Tibial artery (tissue), 4 donors: ENCODE measurements at regions not wholly inside any gene's neighbourhood (a gene's known extent, or its start where the extent isn't known, plus 50 kb on each side); places are given as distances from the start of the nearest gene placed in this dataset.
A peak's percentile ranks its signal among the peaks of the same experiment; 100 is the strongest.

Source experiments
- DNase-seq, 2 donors: peaks; one replicate each; pipeline ENCODE4 v3.0.0-alpha.2; 2019
- H3K27ac ChIP-seq, 2 donors: fragments of 200-600 bp; sonication (generic) in 1 of 2; 1 replicate in 1 of 2; 2 replicates in 1 of 2; pipeline ENCODE4 v1.5.1; 2018 to 2019; ENCODE audit warnings: mild to moderate bottlenecking in 1 of 2
- H3K27me3 ChIP-seq, 2 donors: fragments of 200-600 bp; sonication (generic) in 1 of 2; one replicate each; pipeline versions ENCODE4 v1.5.1 to v1.6.0; 2016 to 2019
- H3K36me3 ChIP-seq, 3 donors: fragments of 200-600 bp; sonication (generic) in 2 of 3; one replicate each; pipeline ENCODE4 v1.5.1; 2016 to 2019; ENCODE audit warnings: mild to moderate bottlenecking in 2 of 3
- H3K4me1 ChIP-seq, 4 donors: fragments of 200-600 bp; sonication (generic) in 2 of 4; 1 replicate in 3 of 4; 2 replicates in 1 of 4; pipeline ENCODE4 v1.5.1; 2016 to 2019
- H3K4me3 ChIP-seq, 2 donors: fragments of 200-600 bp; sonication (generic) in 1 of 2; 1 replicate in 1 of 2; 2 replicates in 1 of 2; pipeline ENCODE4 v1.5.1; 2018 to 2019; ENCODE audit warnings: mild to moderate bottlenecking in 2 of 2
- H3K9me3 ChIP-seq, 3 donors: fragments of 200-600 bp; sonication (generic) in 1 of 3; one replicate each; pipeline ENCODE4 v1.5.1; 2016 to 2019
- CTCF ChIP-seq, 2 experiments: fragments of 200-600 bp in 1 of 2; fragments of 450-650 bp in 1 of 2; IDR thresholded peaks; one replicate each; pipeline ENCODE4 v1.5.1; 2017 to 2019; ENCODE audit warnings: antibody characterized with exemption in 2 of 2, mild to moderate bottlenecking in 1 of 2, moderate library complexity in 1 of 2
- intact Hi-C: fragments of 100-400 bp; cut with DNase I; formaldehyde crosslinking; loops from one replicate; pipeline ENCODE4 v1.15.0; 2023; ENCODE audit warnings: low total_unique reads

GRCh38 chr4:41880022-41880837 lies 55.0 kb upstream of the TMEM33 start:
- H3K36me3 ChIP-seq: no peaks in the 10 kb centered on the region
- H3K27ac ChIP-seq: no peak overlapping the region
- intact Hi-C loops: loop anchor here (10.0 kb wide), 1 partner anchor 595 kb away; no protein-coding TSS in a partner anchor
- peak overlapping the region in 1 of 2 donors; percentile 57 for H3K4me3 ChIP-seq
- no peak for DNase-seq
- H3K9me3 ChIP-seq: no peaks in the 10 kb centered on the region
- H3K4me1 ChIP-seq: peaks cover 0 to 32% (median 27%) of the 10 kb centered on the region in 4 donors
- no peak for TF ChIP-seq CTCF (IDR thresholded peaks at IDR 0.05)
- peaks cover 8 to 78% of the 10 kb centered on the region in 2 donors for H3K27me3 ChIP-seq

- Histone ChIP-seq H3K4me1 (peaks cover 0 to 32% (median 27%) of the 10 kb centered on the region in 4 donors), H3K9me3 (no peaks in the 10 kb centered on the region), H3K27ac (no peak overlapping the region), H3K4me3 (no peak overlapping the region), H3K36me3 (no peaks in the 10 kb centered on the region), H3K27me3 (peaks cover 8 to 80% of the 10 kb centered on the region in 2 donors)
- no peak for DNase-seq
- no peak for TF ChIP-seq CTCF (IDR thresholded peaks at IDR 0.05)
- intact Hi-C loops: no loop called here
Observed at GRCh38 chr4:41879552-41879951, 55.7 kb upstream of the TMEM33 start.

GRCh38 chr4:41878991-41879491 lies 56.2 kb upstream of the TMEM33 start:
- TF ChIP-seq CTCF (IDR thresholded peaks at IDR 0.05): no peak
- intact Hi-C loops: no loop called here
- Histone ChIP-seq H3K9me3 (no peaks in the 10 kb centered on the region), H3K27me3 (peaks cover 8 to 80% of the 10 kb centered on the region in 2 donors), H3K4me3 (no peak overlapping the region), H3K36me3 (no peaks in the 10 kb centered on the region), H3K27ac (no peak overlapping the region), H3K4me1 (peaks cover 0 to 32% (median 27%) of the 10 kb centered on the region in 4 donors)
- DNase-seq: no peak

GRCh38 chr4:41878170-41878969 lies 56.9 kb upstream of the TMEM33 start:
- peaks cover 8 to 83% of the 10 kb centered on the region in 2 donors for H3K27me3 ChIP-seq
- no peak for TF ChIP-seq CTCF (IDR thresholded peaks at IDR 0.05)

GRCh38 chr4:41877020-41877796 lies 58.0 kb upstream of the TMEM33 start:
- no peak for TF ChIP-seq CTCF (IDR thresholded peaks at IDR 0.05)
- Histone ChIP-seq H3K4me1 (peaks cover 0 to 37% (median 29%) of the 10 kb centered on the region in 4 donors), H3K27ac (no peak overlapping the region), H3K27me3 (peaks cover 8 to 85% of the 10 kb centered on the region in 2 donors), H3K4me3 (no peak overlapping the region), H3K9me3 (no peaks in the 10 kb centered on the region), H3K36me3 (no peaks in the 10 kb centered on the region)
- intact Hi-C loops: no loop called here
- no peak for DNase-seq

More at GRCh38 chr4:41878170-41878969, 56.9 kb upstream of the TMEM33 start:
- H3K27ac ChIP-seq: no peak overlapping the region
- intact Hi-C loops: no loop called here
- H3K4me1 ChIP-seq: peaks cover 0 to 37% (median 29%) of the 10 kb centered on the region in 4 donors
- H3K9me3 ChIP-seq: no peaks in the 10 kb centered on the region
- no peak for DNase-seq
- H3K4me3 ChIP-seq: no peak overlapping the region
- no peaks in the 10 kb centered on the region for H3K36me3 ChIP-seq
